GM19468 (cell line): ENCODE measurements at regions not wholly inside any gene's neighbourhood (a gene's known extent, or its start where the extent isn't known, plus 50 kb on each side); places are given as distances from the start of the nearest gene placed in this dataset.

Source experiments
- ATAC-seq: cut with Tn5 transposase; IDR thresholded peaks from one replicate; pipeline ENCODE4 v1.9.1; 2021; ENCODE audit warnings: mild to moderate bottlenecking, moderate library complexity, moderate number of reproducible peaks; ENCODE audit not compliant: unreplicated experiment; ENCODE audit errors: extremely low read depth

- ATAC-seq = no peak
Observed at GRCh38 chr1:195597891-195598290, 1010.3 kb downstream of the KCNT2 start.

- no peak for ATAC-seq
Observed at GRCh38 chr1:195594773-195595172, 1013.5 kb downstream of the KCNT2 start.

GRCh38 chr1:195594322-195594721 is 1013.9 kb downstream of the KCNT2 start:
- ATAC-seq = no peak

GRCh38 chr1:195591917-195592672 is 1016.1 kb downstream of the KCNT2 start:
- ATAC-seq = no peak

- ATAC-seq = no peak
Observed at GRCh38 chr1:195590649-195591048, 1017.6 kb downstream of the KCNT2 start.

- ATAC-seq = no peak
Observed at GRCh38 chr1:195584870-195585624, 1023.2 kb downstream of the KCNT2 start.

GRCh38 chr1:195580988-195581387 is 1027.3 kb downstream of the KCNT2 start:
- ATAC-seq = no peak

GRCh38 chr1:195577748-195578147 is 1030.5 kb downstream of the KCNT2 start:
- no peak for ATAC-seq

GRCh38 chr1:195576641-195577040 is 1031.6 kb downstream of the KCNT2 start:
- no peak for ATAC-seq

- no peak for ATAC-seq
Observed at GRCh38 chr1:195574511-195574910, 1033.7 kb downstream of the KCNT2 start.

- no peak for ATAC-seq
Observed at GRCh38 chr1:195569934-195570333, 1038.3 kb downstream of the KCNT2 start.

GRCh38 chr1:195568389-195568788 is 1039.9 kb downstream of the KCNT2 start:
- no peak for ATAC-seq

- ATAC-seq = no peak
Observed at GRCh38 chr1:195562074-195562473, 1046.2 kb downstream of the KCNT2 start.

GRCh38 chr1:195550071-195550862 is 1058.0 kb downstream of the KCNT2 start:
- ATAC-seq = no peak

GRCh38 chr1:195530961-195531360 is 1077.3 kb downstream of the KCNT2 start:
- ATAC-seq = no peak

GRCh38 chr1:195529881-195530280 is 1078.4 kb downstream of the KCNT2 start:
- no peak for ATAC-seq

GRCh38 chr1:195520757-195521156 is 1087.5 kb downstream of the KCNT2 start:
- no peak for ATAC-seq

- ATAC-seq = no peak
Observed at GRCh38 chr1:195516036-195516435, 1092.2 kb downstream of the KCNT2 start.

- no peak for ATAC-seq
Observed at GRCh38 chr1:195511501-195511900, 1096.7 kb downstream of the KCNT2 start.

- ATAC-seq = no peak
Observed at GRCh38 chr1:195501118-195501517, 1107.1 kb downstream of the KCNT2 start.
